Endothelial cell of umbilical vein (primary cell): ENCODE measurements at regions not wholly inside any gene's neighbourhood (a gene's known extent, or its start where the extent isn't known, plus 50 kb on each side); places are given as distances from the start of the nearest gene placed in this dataset.

Experiments used
- BruUV-seq: library from RNA; stranded (reverse); fragments of 400-500 nt; replicated peaks from 2 replicates; lab custom pipeline; 2021; lab: Mats Ljungman, UMichigan
- CTCF ChIA-PET: fragments of 300-600, 350-600 bp; sonication (Branson Sonifier 250); formaldehyde crosslinking; loops from one replicate; lab custom pipeline; 2021; ENCODE audit warnings: antibody characterized with exemption, inconsistent platforms; lab: Charles Lee
- POLR2A ChIA-PET: fragments of 300-600, 350-600 bp; sonication (Branson Sonifier 250); formaldehyde crosslinking; loops from one replicate; lab custom pipeline; 2021; ENCODE audit warnings: antibody characterized with exemption, inconsistent platforms; lab: Charles Lee
- DNase-seq: peaks from one replicate; pipeline ENCODE4 v3.0.0-alpha.2; 2011; ENCODE audit warnings: low read depth, low spot score
- FAIRE-seq: peaks from 2 replicates; lab custom pipeline; 2011; peaks lifted over from hg19 to GRCh38; lab: Jason Lieb, UNC
- H2AFZ ChIP-seq: 2 replicates; pipeline ENCODE4 v1.6.0; 2012; ENCODE audit warnings: low read depth, low read length, control low read depth, inconsistent platforms
- H3K27ac ChIP-seq: 2 replicates; pipeline ENCODE4 v1.5.1; 2011; ENCODE audit warnings: low read depth, mild to moderate bottlenecking, control low read depth, low read length, moderate library complexity; ENCODE audit not compliant: insufficient read depth
- H3K27me3 ChIP-seq, 2 experiments: 2 replicates each; pipeline versions ENCODE4 v1.6.0 to v1.6.1; 2011; ENCODE audit warnings: low read length in 2 of 2, mixed read lengths in 1 of 2; ENCODE audit not compliant: control insufficient read depth in 2 of 2, insufficient read depth in 2 of 2
- H3K36me3 ChIP-seq, 2 experiments: 2 replicates in 1 of 2; 3 replicates in 1 of 2; pipeline ENCODE4 v1.5.1; 2011; ENCODE audit warnings: low read length in 2 of 2, mild to moderate bottlenecking in 1 of 2, moderate library complexity in 1 of 2; ENCODE audit not compliant: control insufficient read depth in 2 of 2, insufficient read depth in 2 of 2; ENCODE audit errors: extremely low read depth in 1 of 2
- H3K4me1 ChIP-seq: 3 replicates; pipeline ENCODE4 v1.5.1; 2011; ENCODE audit warnings: mild to moderate bottlenecking, low read length; ENCODE audit not compliant: control insufficient read depth, insufficient read depth; ENCODE audit errors: extremely low read depth
- H3K4me2 ChIP-seq: 2 replicates; pipeline ENCODE4 v1.6.1; 2011; ENCODE audit warnings: low read length, control low read depth, mixed read lengths; ENCODE audit not compliant: insufficient read depth
- H3K4me3 ChIP-seq, 3 experiments: fragments of 200-600 bp in 1 of 3; sonication (generic), shearing (Covaris generic) in 1 of 3; replicated peaks in 1 of 3; 2 replicates each; pipeline ENCODE4 v1.5.1; 2011 to 2016; ENCODE audit warnings: control low read depth in 3 of 3, low read length in 3 of 3, mild to moderate bottlenecking in 2 of 3, inconsistent platforms in 1 of 3, low read depth in 1 of 3, moderate library complexity in 1 of 3; ENCODE audit not compliant: insufficient read depth in 1 of 3
- H3K79me2 ChIP-seq: 2 replicates; pipeline ENCODE4 v1.6.0; 2012; ENCODE audit warnings: low read length, inconsistent platforms; ENCODE audit not compliant: control insufficient read depth, insufficient read depth
- H3K9ac ChIP-seq: replicated peaks from 2 replicates; pipeline ENCODE3; 2011; ENCODE audit warnings: low read length, control low read depth; ENCODE audit not compliant: insufficient read depth; ENCODE audit errors: extremely low read depth
- H3K9me1 ChIP-seq: replicated peaks from 3 replicates; pipeline ENCODE4 v1.6.0; 2011; ENCODE audit warnings: mild to moderate bottlenecking, low read length; ENCODE audit not compliant: control insufficient read depth, insufficient read depth; ENCODE audit errors: extremely low read depth
- H3K9me3 ChIP-seq: replicated peaks from 2 replicates; pipeline ENCODE4 v1.5.1; 2012; ENCODE audit warnings: low read length, inconsistent platforms; ENCODE audit not compliant: control insufficient read depth, insufficient read depth
- H4K20me1 ChIP-seq: replicated peaks from 2 replicates; pipeline ENCODE3; 2011; ENCODE audit warnings: mild to moderate bottlenecking, low read length; ENCODE audit not compliant: control insufficient read depth, insufficient read depth; ENCODE audit errors: extremely low read depth
- EZH2 ChIP-seq: IDR thresholded peaks from 2 replicates; pipeline ENCODE4 v1.6.1; 2012; ENCODE audit warnings: borderline replicate concordance, low read depth, mild to moderate bottlenecking, moderate library complexity, low read length, inconsistent platforms; ENCODE audit not compliant: severe bottlenecking
- GATA2 ChIP-seq: IDR thresholded peaks from 2 replicates; pipeline ENCODE4 v1.7.0; 2011; ENCODE audit warnings: low read depth, mild to moderate bottlenecking, moderate library complexity, mixed read lengths, low read length; ENCODE audit not compliant: insufficient read length, insufficient read depth
- JUN ChIP-seq: IDR thresholded peaks from 2 replicates; pipeline ENCODE4 v1.6.1; 2011; ENCODE audit warnings: borderline replicate concordance, low read depth; ENCODE audit not compliant: insufficient read length, insufficient read depth
- POLR2A ChIP-seq: IDR thresholded peaks from 2 replicates; pipeline ENCODE4 v1.6.1; 2012; ENCODE audit warnings: low read depth, mild to moderate bottlenecking, control low read depth, low read length
- dilution Hi-C: fragments of 300-500 bp; cut with MboI; formaldehyde crosslinking; loops from one replicate; pipeline ENCODE4 v1.15.0; 2019; ENCODE audit warnings: low sequenced_read_pairs; ENCODE audit not compliant: extremely low pct_ligation_motif_present
- intact Hi-C: fragments of 100-400 bp; cut with micrococcal nuclease; formaldehyde crosslinking; loops from one replicate; pipeline ENCODE4 v1.10.0; 2022
- TF ChIP-seq, protein P1 (sequence below), 2 donors: IDR thresholded peaks; 1 replicate in 1 of 2; 2 replicates in 1 of 2; pipeline ENCODE4 v1.5.1; 2011; ENCODE audit warnings: low read length in 2 of 2, mild to moderate bottlenecking in 2 of 2, moderate library complexity in 2 of 2, control low read depth in 1 of 2, inconsistent platforms in 1 of 2, low read depth in 1 of 2; ENCODE audit not compliant: insufficient read depth in 1 of 2; ENCODE audit errors: extremely low read depth in 1 of 2

DNA sequence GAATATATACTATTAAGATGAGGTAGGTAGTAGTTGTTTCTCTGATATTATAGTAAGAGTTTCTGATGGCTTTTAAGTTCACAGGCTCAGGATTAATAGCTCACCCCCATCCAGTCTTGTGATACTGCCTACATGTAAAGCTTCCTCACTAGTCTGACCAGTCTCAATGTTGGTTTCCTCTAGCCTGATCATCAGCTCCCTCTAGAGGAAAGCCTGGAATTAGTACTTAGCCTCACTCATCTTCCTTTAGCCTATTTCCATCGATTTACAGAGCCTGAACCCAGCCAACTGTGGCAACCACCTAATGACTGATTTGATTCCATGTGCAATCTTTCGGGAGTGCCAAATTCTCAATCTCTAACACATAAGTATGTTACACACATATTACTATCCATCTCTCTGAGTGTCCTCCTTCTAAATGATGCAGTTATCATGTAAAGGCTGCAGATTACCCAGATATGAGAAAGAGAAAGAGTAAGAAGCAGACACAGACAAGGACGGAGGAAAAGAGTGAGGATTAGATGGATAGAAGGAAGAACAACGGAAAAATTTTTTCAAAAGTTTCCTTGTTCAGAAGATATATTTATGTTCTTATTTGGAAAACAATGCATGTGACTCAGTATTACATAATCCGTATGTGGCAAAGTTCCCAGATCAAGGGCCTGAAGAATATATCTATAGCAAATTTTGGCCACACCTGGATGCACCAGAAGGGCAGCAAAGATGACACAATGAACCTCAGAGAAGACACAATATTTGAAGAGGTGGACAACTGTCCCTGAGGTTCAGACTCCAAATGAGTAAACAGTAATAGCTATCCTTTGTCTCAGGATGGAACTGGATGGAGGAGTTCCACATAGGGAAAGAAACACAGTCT lies 333.7 kb downstream of the ELAVL2 start:
- no peak overlapping the region for H3K4me3 ChIP-seq
- no peaks in the 10 kb centered on the region for H3K36me3 ChIP-seq
- CTCF ChIA-PET: interaction anchor here (0.6 to 2.0 kb wide), 10 partner anchors 16 to 1023 kb away, joined by 3 to 13 read pairs (median 4); no protein-coding TSS in a partner anchor
- H3K4me2 ChIP-seq: peak overlapping the region; percentile 40
- BruUV-seq: no TSS peak
- POLR2A ChIA-PET: interaction anchor here (0.6 kb wide), 1 partner anchor 552 kb away, joined by 5 read pairs; no protein-coding TSS in a partner anchor
- H4K20me1 ChIP-seq: no peaks in the 10 kb centered on the region
- intact Hi-C loops (loop anchor here (1.0 to 10.0 kb wide), 5 partner anchors 192 to 1020 kb away; no protein-coding TSS in a partner anchor), dilution Hi-C loops (no loop called here)
- peak overlapping the region; percentile 45 for H2AFZ ChIP-seq
- TF ChIP-seq, protein P1, sequence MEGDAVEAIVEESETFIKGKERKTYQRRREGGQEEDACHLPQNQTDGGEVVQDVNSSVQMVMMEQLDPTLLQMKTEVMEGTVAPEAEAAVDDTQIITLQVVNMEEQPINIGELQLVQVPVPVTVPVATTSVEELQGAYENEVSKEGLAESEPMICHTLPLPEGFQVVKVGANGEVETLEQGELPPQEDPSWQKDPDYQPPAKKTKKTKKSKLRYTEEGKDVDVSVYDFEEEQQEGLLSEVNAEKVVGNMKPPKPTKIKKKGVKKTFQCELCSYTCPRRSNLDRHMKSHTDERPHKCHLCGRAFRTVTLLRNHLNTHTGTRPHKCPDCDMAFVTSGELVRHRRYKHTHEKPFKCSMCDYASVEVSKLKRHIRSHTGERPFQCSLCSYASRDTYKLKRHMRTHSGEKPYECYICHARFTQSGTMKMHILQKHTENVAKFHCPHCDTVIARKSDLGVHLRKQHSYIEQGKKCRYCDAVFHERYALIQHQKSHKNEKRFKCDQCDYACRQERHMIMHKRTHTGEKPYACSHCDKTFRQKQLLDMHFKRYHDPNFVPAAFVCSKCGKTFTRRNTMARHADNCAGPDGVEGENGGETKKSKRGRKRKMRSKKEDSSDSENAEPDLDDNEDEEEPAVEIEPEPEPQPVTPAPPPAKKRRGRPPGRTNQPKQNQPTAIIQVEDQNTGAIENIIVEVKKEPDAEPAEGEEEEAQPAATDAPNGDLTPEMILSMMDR (IDR thresholded peaks at IDR 0.05; ENCODE audit: extremely low read depth in 1 of 2, insufficient read depth in 1 of 2, low read depth in 1 of 2, low read length in 2 of 2): peak; percentile 45 to 55
- TF ChIP-seq EZH2: no peak
- TF ChIP-seq JUN: no peak
- no peak for TF ChIP-seq GATA2
- no peak for TF ChIP-seq POLR2A
- H3K9ac ChIP-seq: no peak overlapping the region
- H3K27me3 ChIP-seq: no peaks in the 10 kb centered on the region
- no peaks in the 10 kb centered on the region for H3K79me2 ChIP-seq
- H3K9me3 ChIP-seq: no peaks in the 10 kb centered on the region
- no peaks in the 10 kb centered on the region for H3K4me1 ChIP-seq
- no peak overlapping the region for H3K27ac ChIP-seq
- FAIRE-seq: peak; percentile 80
- peak; percentile 64 for DNase-seq
- H3K9me1 ChIP-seq: no peaks in the 10 kb centered on the region
